GM18508 (cell line): ENCODE measurements at regions not wholly inside any gene's neighbourhood (a gene's known extent, or its start where the extent isn't known, plus 50 kb on each side); places are given as distances from the start of the nearest gene placed in this dataset.
A peak's percentile ranks its signal among the peaks of the same experiment; 100 is the strongest.

Experiments used
- ATAC-seq: cut with Tn5 transposase; IDR thresholded peaks from one replicate; pipeline ENCODE4 v1.9.1; 2021; ENCODE audit warnings: moderate number of reproducible peaks; ENCODE audit not compliant: insufficient read depth, unreplicated experiment

- ATAC-seq, result no peak
Measured at GRCh38 chr2:11985817-11986566, 239.6 kb downstream of the LPIN1 start.

- ATAC-seq, result no peak
Measured at GRCh38 chr2:11987151-11987550, 240.7 kb downstream of the LPIN1 start.

GRCh38 chr2:11988691-11989353 lies 242.4 kb downstream of the LPIN1 start:
- no peak for ATAC-seq

- ATAC-seq, result no peak
Measured at GRCh38 chr2:11989354-11989703, 242.9 kb downstream of the LPIN1 start.

- ATAC-seq, result no peak
Measured at GRCh38 chr2:11990576-11990975, 244.1 kb downstream of the LPIN1 start.

- no peak for ATAC-seq
Measured at GRCh38 chr2:11993749-11994148, 247.3 kb downstream of the LPIN1 start.

DNA sequence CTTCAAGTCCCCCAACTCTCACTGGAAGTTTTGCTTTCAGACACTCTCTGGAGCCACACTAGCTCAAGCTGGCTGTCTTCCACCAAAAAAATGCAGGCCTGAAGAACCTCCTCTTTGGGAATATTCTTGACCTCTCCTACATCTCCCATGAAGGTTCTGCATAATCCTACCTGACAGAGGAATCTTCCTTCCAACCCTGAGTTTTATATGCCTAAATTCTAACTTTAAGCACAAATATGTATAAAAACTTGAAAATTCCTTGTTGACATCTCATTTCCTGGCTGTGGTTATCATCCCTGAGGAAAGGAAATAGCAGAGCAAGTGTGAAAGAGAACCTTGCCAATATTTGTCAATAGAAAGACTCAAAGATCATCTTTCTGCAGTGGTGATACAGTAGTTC lies 249.0 kb downstream of the LPIN1 start:
- ATAC-seq, result no peak

- no peak for ATAC-seq
Measured at GRCh38 chr2:11996618-11997017, 250.2 kb downstream of the LPIN1 start.

- no peak for ATAC-seq
Measured at GRCh38 chr2:11997142-11997541, 250.7 kb downstream of the LPIN1 start.

DNA sequence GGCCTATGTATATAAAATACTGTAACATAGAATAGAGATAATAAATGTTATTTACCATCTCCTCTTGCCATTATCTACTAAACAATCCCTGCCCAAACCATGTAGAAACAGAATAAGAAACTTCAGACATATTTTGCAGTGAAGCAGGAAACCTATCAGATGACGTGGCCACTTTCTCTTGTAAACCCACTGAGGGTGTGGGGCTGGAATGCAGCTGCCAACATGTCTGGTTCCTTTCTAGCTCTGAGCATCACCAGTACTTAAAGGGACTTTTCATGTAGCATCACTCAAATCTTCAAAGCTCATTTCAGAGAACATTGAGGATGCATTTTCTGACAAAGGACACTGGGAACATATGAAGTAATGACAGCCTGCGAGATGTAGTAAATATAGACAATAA lies 251.8 kb downstream of the LPIN1 start:
- no peak for ATAC-seq

DNA sequence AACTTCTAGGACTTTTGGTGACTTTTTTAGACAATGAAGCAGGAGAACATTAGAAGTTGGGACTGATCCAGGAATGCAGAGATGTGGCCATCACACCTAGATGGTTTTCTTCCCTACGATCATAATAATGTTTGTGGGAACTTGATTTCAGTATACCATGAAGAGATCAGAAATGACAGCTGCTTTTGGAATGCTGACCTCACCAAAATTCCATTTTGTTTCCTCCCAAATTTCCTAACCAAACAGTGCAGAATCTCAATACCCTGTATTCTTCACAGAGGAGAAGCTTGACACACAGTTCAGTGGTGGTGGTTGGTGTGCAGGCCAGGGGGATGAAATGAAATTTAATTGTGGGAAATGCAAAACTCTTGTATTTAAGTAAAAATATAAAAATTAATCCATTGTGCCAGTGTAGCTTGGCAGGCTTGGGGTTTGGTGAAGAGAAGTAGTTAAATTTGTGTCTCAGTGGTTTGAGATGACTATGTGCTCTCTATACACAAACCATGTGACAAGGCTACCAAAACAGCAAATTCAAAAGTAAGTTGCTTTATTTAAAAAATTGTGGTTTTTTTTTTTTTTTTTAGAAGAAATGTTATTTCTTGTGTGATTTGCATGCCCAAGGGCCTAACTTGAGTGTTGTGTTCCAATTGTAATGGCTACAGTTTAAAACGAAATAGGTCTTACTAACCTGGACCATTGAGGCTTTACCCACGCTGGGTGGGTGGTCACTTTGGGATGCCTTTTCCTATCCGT lies 252.4 kb downstream of the LPIN1 start:
- no peak for ATAC-seq

- no peak for ATAC-seq
Measured at GRCh38 chr2:12001621-12002020, 255.2 kb downstream of the LPIN1 start.

GRCh38 chr2:12002215-12002614 lies 255.8 kb downstream of the LPIN1 start:
- no peak for ATAC-seq

GRCh38 chr2:12004713-12005112 lies 258.3 kb downstream of the LPIN1 start:
- no peak for ATAC-seq

GRCh38 chr2:12005886-12006681 lies 259.7 kb downstream of the LPIN1 start:
- peak; percentile 79 for ATAC-seq

GRCh38 chr2:12006850-12007249 lies 260.4 kb downstream of the LPIN1 start:
- ATAC-seq, result no peak

DNA sequence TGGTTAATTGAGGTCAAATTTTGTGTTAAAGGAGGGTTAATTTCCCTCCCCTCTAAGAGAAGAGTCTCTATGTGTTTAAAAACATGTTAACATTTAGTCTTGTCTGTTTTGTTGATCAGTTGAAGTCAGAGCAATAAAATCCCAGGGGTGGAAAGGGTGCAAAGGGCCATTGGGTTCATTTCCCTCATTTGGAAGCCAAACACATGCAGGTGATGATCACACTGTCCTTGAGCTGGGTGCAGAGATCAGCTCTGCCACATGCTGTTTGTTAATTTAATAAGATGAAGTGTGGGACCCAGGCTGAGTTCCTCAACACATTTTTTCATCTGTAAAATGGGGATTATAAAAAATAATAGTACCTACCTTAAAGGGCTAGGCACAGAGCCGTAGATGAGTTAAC lies 260.9 kb downstream of the LPIN1 start:
- ATAC-seq, result no peak

DNA sequence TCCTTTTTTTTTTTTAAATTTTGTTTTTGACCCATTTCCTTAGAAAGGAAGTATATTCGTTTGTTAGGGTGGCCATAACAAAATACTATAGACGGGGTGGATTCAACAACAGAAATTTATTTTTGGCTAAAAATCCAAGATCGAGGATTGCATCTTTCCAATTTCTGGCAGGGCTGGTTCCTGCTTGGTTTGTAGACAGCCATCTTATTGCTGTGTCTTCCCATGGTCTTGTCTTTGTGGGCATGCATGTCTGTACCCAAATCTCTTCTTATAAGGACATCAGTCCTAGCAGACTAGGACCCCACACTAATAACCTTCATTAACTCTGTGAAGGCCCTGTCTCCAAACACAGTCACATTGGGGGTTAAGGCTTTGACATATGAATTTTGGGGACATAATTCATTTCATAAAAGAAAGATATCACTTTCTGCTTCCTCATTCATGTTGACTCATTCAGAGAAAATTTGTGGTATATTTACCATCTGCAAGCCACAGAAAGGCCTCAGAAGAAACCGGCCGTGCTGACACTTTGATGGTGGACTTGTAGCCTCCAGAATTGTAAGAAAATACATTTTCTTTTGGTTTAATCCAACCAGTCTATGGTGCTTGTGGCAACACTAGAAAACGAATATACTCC lies 262.1 kb downstream of the LPIN1 start:
- peak; percentile 42 for ATAC-seq

- ATAC-seq, result no peak
Measured at GRCh38 chr2:12009323-12009905, 263.0 kb downstream of the LPIN1 start.

- no peak for ATAC-seq
Measured at GRCh38 chr2:12010059-12010458, 263.6 kb downstream of the LPIN1 start.
